GM19452 (cell line): ENCODE measurements at regions not wholly inside any gene's neighbourhood (a gene's known extent, or its start where the extent isn't known, plus 50 kb on each side); places are given as distances from the start of the nearest gene placed in this dataset.

Source experiments
- ATAC-seq: cut with Tn5 transposase; IDR thresholded peaks from one replicate; pipeline ENCODE4 v1.9.1; 2021; ENCODE audit not compliant: unreplicated experiment

- no peak for ATAC-seq
Observed at GRCh38 chr22:47282366-47282765, 519.9 kb downstream of the TBC1D22A start.

- no peak for ATAC-seq
Observed at GRCh38 chr22:47281126-47282106, 519.0 kb downstream of the TBC1D22A start.

GRCh38 chr22:47280301-47280700 is 517.9 kb downstream of the TBC1D22A start:
- no peak for ATAC-seq

- no peak for ATAC-seq
Observed at GRCh38 chr22:47279746-47280145, 517.3 kb downstream of the TBC1D22A start.

GRCh38 chr22:47279337-47279736 is 516.9 kb downstream of the TBC1D22A start:
- ATAC-seq, result no peak

GRCh38 chr22:47278655-47279054 is 516.2 kb downstream of the TBC1D22A start:
- ATAC-seq, result no peak

GRCh38 chr22:47277531-47277930 is 515.1 kb downstream of the TBC1D22A start:
- ATAC-seq, result no peak

- ATAC-seq, result no peak
Observed at GRCh38 chr22:47276991-47277390, 514.5 kb downstream of the TBC1D22A start.

- ATAC-seq, result no peak
Observed at GRCh38 chr22:47276450-47276820, 514.0 kb downstream of the TBC1D22A start.

GRCh38 chr22:47275605-47276449 is 513.4 kb downstream of the TBC1D22A start:
- no peak for ATAC-seq

- ATAC-seq, result no peak
Observed at GRCh38 chr22:47274196-47274595, 511.7 kb downstream of the TBC1D22A start.

GRCh38 chr22:47270463-47271135 is 508.1 kb downstream of the TBC1D22A start:
- ATAC-seq, result no peak

- no peak for ATAC-seq
Observed at GRCh38 chr22:47269516-47270088, 507.2 kb downstream of the TBC1D22A start.

GRCh38 chr22:47267513-47268282 is 505.2 kb downstream of the TBC1D22A start:
- ATAC-seq, result no peak

GRCh38 chr22:47266329-47266728 is 503.9 kb downstream of the TBC1D22A start:
- no peak for ATAC-seq

- ATAC-seq, result no peak
Observed at GRCh38 chr22:47260551-47260950, 498.1 kb downstream of the TBC1D22A start.

- ATAC-seq, result no peak
Observed at GRCh38 chr22:47259990-47260389, 497.5 kb downstream of the TBC1D22A start.

GRCh38 chr22:47259049-47259448 is 496.6 kb downstream of the TBC1D22A start:
- no peak for ATAC-seq

- no peak for ATAC-seq
Observed at GRCh38 chr22:47257976-47258375, 495.5 kb downstream of the TBC1D22A start.

GRCh38 chr22:47257566-47257965 is 495.1 kb downstream of the TBC1D22A start:
- ATAC-seq, result no peak
